ENCODE measurements at regions not wholly inside any gene's neighbourhood (a gene's known extent, or its start where the extent isn't known, plus 50 kb on each side); places are given as distances from the start of the nearest gene placed in this dataset.

DNA sequence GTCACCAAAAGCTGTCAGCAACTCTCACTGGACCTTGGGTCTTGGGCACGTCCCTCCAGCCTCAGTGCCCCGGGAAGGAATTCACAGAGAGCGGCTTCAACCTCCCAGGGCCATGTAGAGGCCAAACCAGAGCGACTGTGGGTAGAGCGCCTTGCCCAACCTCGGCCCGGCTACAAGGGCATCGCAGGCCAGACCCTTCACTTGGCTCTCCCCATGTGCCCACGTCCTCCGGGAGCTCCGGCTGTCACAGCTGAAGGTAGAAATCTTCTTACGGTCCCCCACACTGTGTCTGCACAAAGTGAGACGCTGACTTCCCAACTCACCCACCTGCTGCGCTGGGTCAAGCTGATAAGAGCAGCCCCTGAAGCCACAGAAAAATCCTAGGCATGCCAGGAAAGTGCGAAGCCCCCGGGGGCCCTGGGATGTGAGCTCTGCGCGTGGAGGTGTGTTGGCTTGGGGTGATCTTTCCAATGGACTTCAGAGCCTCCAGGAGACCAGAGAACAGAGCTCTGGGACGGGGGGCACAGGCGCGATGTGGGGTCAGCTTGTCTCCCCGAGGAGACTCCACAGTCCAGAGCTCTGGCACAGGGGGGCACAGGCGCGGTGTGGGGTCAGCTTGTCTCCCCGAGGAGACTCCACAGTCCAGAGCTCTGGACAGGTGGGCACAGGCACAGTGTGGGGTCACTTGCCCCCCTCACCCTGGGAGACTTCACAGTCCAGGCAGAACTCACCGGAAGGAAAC lies 105.5 kb downstream of the RTP5 start:
- TF ChIP-seq, protein P1, sequence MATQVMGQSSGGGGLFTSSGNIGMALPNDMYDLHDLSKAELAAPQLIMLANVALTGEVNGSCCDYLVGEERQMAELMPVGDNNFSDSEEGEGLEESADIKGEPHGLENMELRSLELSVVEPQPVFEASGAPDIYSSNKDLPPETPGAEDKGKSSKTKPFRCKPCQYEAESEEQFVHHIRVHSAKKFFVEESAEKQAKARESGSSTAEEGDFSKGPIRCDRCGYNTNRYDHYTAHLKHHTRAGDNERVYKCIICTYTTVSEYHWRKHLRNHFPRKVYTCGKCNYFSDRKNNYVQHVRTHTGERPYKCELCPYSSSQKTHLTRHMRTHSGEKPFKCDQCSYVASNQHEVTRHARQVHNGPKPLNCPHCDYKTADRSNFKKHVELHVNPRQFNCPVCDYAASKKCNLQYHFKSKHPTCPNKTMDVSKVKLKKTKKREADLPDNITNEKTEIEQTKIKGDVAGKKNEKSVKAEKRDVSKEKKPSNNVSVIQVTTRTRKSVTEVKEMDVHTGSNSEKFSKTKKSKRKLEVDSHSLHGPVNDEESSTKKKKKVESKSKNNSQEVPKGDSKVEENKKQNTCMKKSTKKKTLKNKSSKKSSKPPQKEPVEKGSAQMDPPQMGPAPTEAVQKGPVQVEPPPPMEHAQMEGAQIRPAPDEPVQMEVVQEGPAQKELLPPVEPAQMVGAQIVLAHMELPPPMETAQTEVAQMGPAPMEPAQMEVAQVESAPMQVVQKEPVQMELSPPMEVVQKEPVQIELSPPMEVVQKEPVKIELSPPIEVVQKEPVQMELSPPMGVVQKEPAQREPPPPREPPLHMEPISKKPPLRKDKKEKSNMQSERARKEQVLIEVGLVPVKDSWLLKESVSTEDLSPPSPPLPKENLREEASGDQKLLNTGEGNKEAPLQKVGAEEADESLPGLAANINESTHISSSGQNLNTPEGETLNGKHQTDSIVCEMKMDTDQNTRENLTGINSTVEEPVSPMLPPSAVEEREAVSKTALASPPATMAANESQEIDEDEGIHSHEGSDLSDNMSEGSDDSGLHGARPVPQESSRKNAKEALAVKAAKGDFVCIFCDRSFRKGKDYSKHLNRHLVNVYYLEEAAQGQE (IDR thresholded peaks at IDR 0.05; ENCODE audit: insufficient read depth in 1 of 2, low read depth in 2 of 2, low read length in 2 of 2), result no peak
- TF ChIP-seq SIN3A (IDR thresholded peaks at IDR 0.05; ENCODE audit: borderline replicate concordance, insufficient read depth, low read length), result no peak
- no peak for TF ChIP-seq POLR2AphosphoS5 (IDR thresholded peaks at IDR 0.05; ENCODE audit: low read depth, low read length)
- no peak for TF ChIP-seq TAF1 (IDR thresholded peaks at IDR 0.05; ENCODE audit: borderline replicate concordance, insufficient read depth, low read length)
- no peak for TF ChIP-seq FOXP2 (optimal IDR thresholded peaks at IDR 0.05; ENCODE audit: borderline replicate concordance, extremely low read depth, extremely low read length, insufficient read depth)
